Thoracic aorta (tissue), 2 donors: ENCODE measurements at regions not wholly inside any gene's neighbourhood (a gene's known extent, or its start where the extent isn't known, plus 50 kb on each side); places are given as distances from the start of the nearest gene placed in this dataset.

Source experiments
- ATAC-seq: fragments of 150-250 bp; one replicate; pipeline ENCODE4 v1.8.0; 2017; ENCODE audit warnings: low read depth; ENCODE audit not compliant: insufficient number of reproducible peaks, low FRiP score
- DNase-seq: peaks from one replicate; pipeline ENCODE4 v3.0.0-alpha.2; 2020; ENCODE audit warnings: low spot score
- H3K27ac ChIP-seq, 2 donors: fragments of 200-600 bp; sonication (generic); 1 replicate in 1 of 2; 2 replicates in 1 of 2; pipeline ENCODE4 v1.5.1; 2016; ENCODE audit warnings: mild to moderate bottlenecking in 2 of 2, moderate library complexity in 2 of 2
- H3K27me3 ChIP-seq: fragments of 200-600 bp; sonication (generic); replicated peaks from 2 replicates; pipeline ENCODE4 v1.6.0; 2016; ENCODE audit warnings: mild to moderate bottlenecking; ENCODE audit not compliant: insufficient read depth
- H3K36me3 ChIP-seq: fragments of 200-600 bp; sonication (generic); one replicate; pipeline ENCODE4 v1.5.1; 2016
- H3K4me1 ChIP-seq, 2 donors: fragments of 200-600 bp; sonication (generic); 1 replicate in 1 of 2; 2 replicates in 1 of 2; pipeline versions ENCODE4 v1.5.1 to v1.6.0; 2016; ENCODE audit warnings: low read depth in 2 of 2, mild to moderate bottlenecking in 1 of 2; ENCODE audit not compliant: control insufficient read depth in 1 of 2
- H3K4me3 ChIP-seq: fragments of 200-600 bp; sonication (generic); 2 replicates; pipeline ENCODE4 v1.5.1; 2016; ENCODE audit warnings: mild to moderate bottlenecking
- H3K9me3 ChIP-seq: fragments of 200-600 bp; sonication (generic); 2 replicates; pipeline ENCODE4 v1.5.1; 2016
- TF ChIP-seq, protein P1 (sequence below): fragments of 200-600 bp; sonication (generic); IDR thresholded peaks from one replicate; pipeline ENCODE4 v1.5.1; 2019; ENCODE audit warnings: antibody characterized with exemption

- Histone ChIP-seq H3K27ac (no peak overlapping the region), H3K9me3 (no peaks in the 10 kb centered on the region), H3K36me3 (no peaks in the 10 kb centered on the region), H3K4me1 (no peaks in the 10 kb centered on the region), H3K4me3 (no peak overlapping the region), H3K27me3 (no peaks in the 10 kb centered on the region)
- no peak for DNase-seq
- TF ChIP-seq, protein P1, sequence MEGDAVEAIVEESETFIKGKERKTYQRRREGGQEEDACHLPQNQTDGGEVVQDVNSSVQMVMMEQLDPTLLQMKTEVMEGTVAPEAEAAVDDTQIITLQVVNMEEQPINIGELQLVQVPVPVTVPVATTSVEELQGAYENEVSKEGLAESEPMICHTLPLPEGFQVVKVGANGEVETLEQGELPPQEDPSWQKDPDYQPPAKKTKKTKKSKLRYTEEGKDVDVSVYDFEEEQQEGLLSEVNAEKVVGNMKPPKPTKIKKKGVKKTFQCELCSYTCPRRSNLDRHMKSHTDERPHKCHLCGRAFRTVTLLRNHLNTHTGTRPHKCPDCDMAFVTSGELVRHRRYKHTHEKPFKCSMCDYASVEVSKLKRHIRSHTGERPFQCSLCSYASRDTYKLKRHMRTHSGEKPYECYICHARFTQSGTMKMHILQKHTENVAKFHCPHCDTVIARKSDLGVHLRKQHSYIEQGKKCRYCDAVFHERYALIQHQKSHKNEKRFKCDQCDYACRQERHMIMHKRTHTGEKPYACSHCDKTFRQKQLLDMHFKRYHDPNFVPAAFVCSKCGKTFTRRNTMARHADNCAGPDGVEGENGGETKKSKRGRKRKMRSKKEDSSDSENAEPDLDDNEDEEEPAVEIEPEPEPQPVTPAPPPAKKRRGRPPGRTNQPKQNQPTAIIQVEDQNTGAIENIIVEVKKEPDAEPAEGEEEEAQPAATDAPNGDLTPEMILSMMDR, result no peak
- no peak for ATAC-seq
Observed at GRCh38 chr13:80509264-80509663, 168.3 kb upstream of the SPRY2 start.

- ATAC-seq, result no peak
- TF ChIP-seq, protein P1, result no peak
Observed at GRCh38 chr13:80508031-80508430, 167.1 kb upstream of the SPRY2 start.

GRCh38 chr13:80504453-80504852, 163.5 kb upstream of the SPRY2 start:
- ATAC-seq (no peak), DNase-seq (no peak)
- Histone ChIP-seq H3K27me3 (no peaks in the 10 kb centered on the region), H3K9me3 (no peaks in the 10 kb centered on the region), H3K27ac (no peak overlapping the region), H3K4me1 (no peaks in the 10 kb centered on the region), H3K36me3 (no peaks in the 10 kb centered on the region), H3K4me3 (no peak overlapping the region)
- TF ChIP-seq, protein P1, result no peak

More at GRCh38 chr13:80508031-80508430, 167.1 kb upstream of the SPRY2 start:
- no peaks in the 10 kb centered on the region for H3K27me3 ChIP-seq
- H3K27ac ChIP-seq, result no peak overlapping the region
- no peaks in the 10 kb centered on the region for H3K4me1 ChIP-seq
- H3K36me3 ChIP-seq, result no peaks in the 10 kb centered on the region
- H3K4me3 ChIP-seq, result no peak overlapping the region
- H3K9me3 ChIP-seq, result no peaks in the 10 kb centered on the region
- no peak for DNase-seq

- DNase-seq, result no peak
- Histone ChIP-seq H3K27me3 (no peaks in the 10 kb centered on the region), H3K4me1 (no peaks in the 10 kb centered on the region), H3K27ac (no peak overlapping the region), H3K9me3 (no peaks in the 10 kb centered on the region), H3K36me3 (no peaks in the 10 kb centered on the region), H3K4me3 (no peak overlapping the region)
- TF ChIP-seq, protein P1, result no peak
- no peak for ATAC-seq
Observed at GRCh38 chr13:80502359-80502758, 161.4 kb upstream of the SPRY2 start.

- no peak for DNase-seq
- no peaks in the 10 kb centered on the region for H3K9me3 ChIP-seq
- H3K4me1 ChIP-seq, result peaks cover 4 to 7% of the 10 kb centered on the region in 2 donors
- H3K36me3 ChIP-seq, result no peaks in the 10 kb centered on the region
- ATAC-seq, result no peak
- TF ChIP-seq, protein P1, result no peak
- no peak overlapping the region for H3K4me3 ChIP-seq
- H3K27ac ChIP-seq, result no peak overlapping the region
- H3K27me3 ChIP-seq, result no peaks in the 10 kb centered on the region
Observed at GRCh38 chr13:80501556-80501955, 160.6 kb upstream of the SPRY2 start.
